Panc1 (cell line): ENCODE measurements at regions not wholly inside any gene's neighbourhood (a gene's known extent, or its start where the extent isn't known, plus 50 kb on each side); places are given as distances from the start of the nearest gene placed in this dataset.

ENCODE experiments used
- ATAC-seq: fragments of 200-7000 bp; cut with Tn5 transposase; 2 replicates; pipeline ENCODE4 v1.9.1; 2020; ENCODE audit warnings: mild to moderate bottlenecking, moderate library complexity
- BruUV-seq: library from RNA; stranded (reverse); fragments of 400-500 nt; replicated peaks from 2 replicates; lab custom pipeline; 2021; lab: Mats Ljungman, UMichigan
- CTCF ChIA-PET: fragments of 300-600 bp; sonication (Branson Sonifier 250); formaldehyde crosslinking; loops from one replicate; lab custom pipeline; 2022; ENCODE audit warnings: antibody characterized with exemption; lab: Charles Lee
- POLR2A ChIA-PET: fragments of 300-600 bp; sonication (Branson Sonifier 250); formaldehyde crosslinking; loops from one replicate; lab custom pipeline; 2022; ENCODE audit warnings: antibody characterized with exemption; lab: Charles Lee
- DNase-seq: peaks from one replicate; pipeline ENCODE4 v3.0.0-alpha.2; 2010; ENCODE audit warnings: low read depth, low spot score
- H3K27ac ChIP-seq: 2 replicates; pipeline ENCODE4 v1.5.1; 2011; ENCODE audit warnings: mild to moderate bottlenecking, low read length, inconsistent platforms
- H3K27me3 ChIP-seq: fragments of 200-500 bp; sonication (Bioruptor generic); 2 replicates; pipeline ENCODE4 v1.6.0; 2014; ENCODE audit warnings: low read length, inconsistent platforms; ENCODE audit not compliant: control insufficient read depth, insufficient read depth
- H3K36me3 ChIP-seq: fragments of 200-500 bp; sonication (Bioruptor generic); 2 replicates; pipeline ENCODE4 v1.5.1; 2014; ENCODE audit warnings: inconsistent platforms, mild to moderate bottlenecking, low read length, moderate library complexity; ENCODE audit not compliant: control insufficient read depth, insufficient read depth
- H3K4me1 ChIP-seq: 2 replicates; pipeline ENCODE4 v1.5.1; 2011; ENCODE audit warnings: inconsistent platforms, mild to moderate bottlenecking, low read length, moderate library complexity; ENCODE audit not compliant: control insufficient read depth, insufficient read depth
- H3K4me3 ChIP-seq, 2 experiments: 2 replicates each; pipeline ENCODE4 v1.5.1; 2011 to 2012; ENCODE audit warnings: low read depth in 2 of 2, low read length in 2 of 2, mild to moderate bottlenecking in 2 of 2, inconsistent platforms in 1 of 2, moderate library complexity in 1 of 2
- H3K9me3 ChIP-seq: fragments of 200-500 bp; sonication (Bioruptor generic); 2 replicates; pipeline ENCODE4 v1.5.1; 2014; ENCODE audit warnings: low read depth, mild to moderate bottlenecking, inconsistent platforms, low read length, moderate library complexity; ENCODE audit not compliant: control insufficient read depth, insufficient read depth
- POLR2AphosphoS5 ChIP-seq: IDR thresholded peaks from 2 replicates; pipeline ENCODE4 v1.6.1; 2012; ENCODE audit warnings: mild to moderate bottlenecking, low read depth, low read length, moderate library complexity
- SIN3A ChIP-seq: IDR thresholded peaks from 2 replicates; pipeline ENCODE4 v1.6.1; 2012; ENCODE audit warnings: low read depth, mild to moderate bottlenecking, low read length, moderate library complexity, borderline replicate concordance; ENCODE audit not compliant: insufficient read depth
- TCF7L2 ChIP-seq: IDR thresholded peaks from 2 replicates; pipeline ENCODE4 v1.6.1; 2011; ENCODE audit warnings: mild to moderate bottlenecking, low read depth, low read length, inconsistent platforms
- in situ Hi-C: cut with HindIII; loops from 2 replicates; pipeline ENCODE4 v1.10.0; 2016; ENCODE audit warnings: low sequenced_read_pairs, low pct_unique_long_range_greater_than_20kb
- intact Hi-C: fragments of 100-400 bp; cut with micrococcal nuclease; formaldehyde crosslinking; loops from one replicate; pipeline ENCODE4 v1.10.0; 2022; ENCODE audit not compliant: unreplicated experiment
- TF ChIP-seq, protein P1 (sequence below): fragments of 450-650 bp; IDR thresholded peaks from 2 replicates; pipeline ENCODE4 v1.5.1; 2017; ENCODE audit warnings: mild to moderate bottlenecking
- TF ChIP-seq, protein P2 (sequence below), 2 experiments: IDR thresholded peaks; 2 replicates each; pipeline ENCODE4 v1.6.1; 2011 to 2012; ENCODE audit warnings: low read depth in 2 of 2, control low read depth in 1 of 2, low read length in 1 of 2, mild to moderate bottlenecking in 1 of 2, moderate library complexity in 1 of 2; ENCODE audit not compliant: insufficient read depth in 1 of 2

DNA sequence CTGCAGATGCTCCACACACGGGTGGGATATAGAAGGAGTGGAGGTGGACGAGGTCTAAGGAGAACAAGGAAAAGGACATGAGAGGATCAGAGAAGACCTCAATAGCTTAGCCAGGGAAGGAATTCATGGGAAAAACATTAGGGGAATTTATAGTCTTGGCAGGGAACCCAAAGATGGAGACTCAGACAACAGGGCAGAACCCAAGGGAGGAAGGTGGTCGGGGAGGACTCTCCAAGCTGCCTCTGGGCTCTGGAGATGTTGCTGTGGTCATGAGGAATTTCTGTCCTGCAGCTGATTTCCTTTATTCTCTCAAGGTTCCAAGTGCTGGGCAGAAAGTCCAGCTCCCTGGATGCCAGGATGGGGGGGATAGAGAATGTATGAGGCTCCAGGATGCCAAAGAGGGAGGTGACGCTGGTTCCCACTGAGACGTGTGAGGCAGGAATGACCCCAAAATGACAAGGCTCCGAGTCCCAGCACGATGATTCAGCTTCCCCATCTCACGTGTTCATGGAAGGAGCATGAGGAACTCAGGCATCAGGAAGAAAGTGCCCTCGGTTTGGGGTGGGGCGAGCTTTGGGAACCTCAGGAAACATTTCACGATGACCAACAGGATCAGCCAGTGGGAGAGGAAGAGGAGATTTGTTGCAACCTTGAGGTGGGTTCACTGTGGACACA lies 57.0 kb upstream of the PPP2R3B start:
- DNase-seq = no peak
- H3K27me3 ChIP-seq = no peaks in the 10 kb centered on the region
- no peaks in the 10 kb centered on the region for H3K36me3 ChIP-seq
- no TSS peak for BruUV-seq
- no peaks in the 10 kb centered on the region for H3K9me3 ChIP-seq
- no peak overlapping the region for H3K4me3 ChIP-seq
- no peak overlapping the region for H3K27ac ChIP-seq
- no peak for ATAC-seq
- POLR2A ChIA-PET = no interaction called here
- CTCF ChIA-PET = no interaction called here
- in situ Hi-C loops (no loop called here), intact Hi-C loops (no loop called here)
- no peak for TF ChIP-seq SIN3A
- no peak for TF ChIP-seq TCF7L2
- TF ChIP-seq, protein P1, sequence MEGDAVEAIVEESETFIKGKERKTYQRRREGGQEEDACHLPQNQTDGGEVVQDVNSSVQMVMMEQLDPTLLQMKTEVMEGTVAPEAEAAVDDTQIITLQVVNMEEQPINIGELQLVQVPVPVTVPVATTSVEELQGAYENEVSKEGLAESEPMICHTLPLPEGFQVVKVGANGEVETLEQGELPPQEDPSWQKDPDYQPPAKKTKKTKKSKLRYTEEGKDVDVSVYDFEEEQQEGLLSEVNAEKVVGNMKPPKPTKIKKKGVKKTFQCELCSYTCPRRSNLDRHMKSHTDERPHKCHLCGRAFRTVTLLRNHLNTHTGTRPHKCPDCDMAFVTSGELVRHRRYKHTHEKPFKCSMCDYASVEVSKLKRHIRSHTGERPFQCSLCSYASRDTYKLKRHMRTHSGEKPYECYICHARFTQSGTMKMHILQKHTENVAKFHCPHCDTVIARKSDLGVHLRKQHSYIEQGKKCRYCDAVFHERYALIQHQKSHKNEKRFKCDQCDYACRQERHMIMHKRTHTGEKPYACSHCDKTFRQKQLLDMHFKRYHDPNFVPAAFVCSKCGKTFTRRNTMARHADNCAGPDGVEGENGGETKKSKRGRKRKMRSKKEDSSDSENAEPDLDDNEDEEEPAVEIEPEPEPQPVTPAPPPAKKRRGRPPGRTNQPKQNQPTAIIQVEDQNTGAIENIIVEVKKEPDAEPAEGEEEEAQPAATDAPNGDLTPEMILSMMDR = no peak
- TF ChIP-seq, protein P2, sequence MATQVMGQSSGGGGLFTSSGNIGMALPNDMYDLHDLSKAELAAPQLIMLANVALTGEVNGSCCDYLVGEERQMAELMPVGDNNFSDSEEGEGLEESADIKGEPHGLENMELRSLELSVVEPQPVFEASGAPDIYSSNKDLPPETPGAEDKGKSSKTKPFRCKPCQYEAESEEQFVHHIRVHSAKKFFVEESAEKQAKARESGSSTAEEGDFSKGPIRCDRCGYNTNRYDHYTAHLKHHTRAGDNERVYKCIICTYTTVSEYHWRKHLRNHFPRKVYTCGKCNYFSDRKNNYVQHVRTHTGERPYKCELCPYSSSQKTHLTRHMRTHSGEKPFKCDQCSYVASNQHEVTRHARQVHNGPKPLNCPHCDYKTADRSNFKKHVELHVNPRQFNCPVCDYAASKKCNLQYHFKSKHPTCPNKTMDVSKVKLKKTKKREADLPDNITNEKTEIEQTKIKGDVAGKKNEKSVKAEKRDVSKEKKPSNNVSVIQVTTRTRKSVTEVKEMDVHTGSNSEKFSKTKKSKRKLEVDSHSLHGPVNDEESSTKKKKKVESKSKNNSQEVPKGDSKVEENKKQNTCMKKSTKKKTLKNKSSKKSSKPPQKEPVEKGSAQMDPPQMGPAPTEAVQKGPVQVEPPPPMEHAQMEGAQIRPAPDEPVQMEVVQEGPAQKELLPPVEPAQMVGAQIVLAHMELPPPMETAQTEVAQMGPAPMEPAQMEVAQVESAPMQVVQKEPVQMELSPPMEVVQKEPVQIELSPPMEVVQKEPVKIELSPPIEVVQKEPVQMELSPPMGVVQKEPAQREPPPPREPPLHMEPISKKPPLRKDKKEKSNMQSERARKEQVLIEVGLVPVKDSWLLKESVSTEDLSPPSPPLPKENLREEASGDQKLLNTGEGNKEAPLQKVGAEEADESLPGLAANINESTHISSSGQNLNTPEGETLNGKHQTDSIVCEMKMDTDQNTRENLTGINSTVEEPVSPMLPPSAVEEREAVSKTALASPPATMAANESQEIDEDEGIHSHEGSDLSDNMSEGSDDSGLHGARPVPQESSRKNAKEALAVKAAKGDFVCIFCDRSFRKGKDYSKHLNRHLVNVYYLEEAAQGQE (IDR thresholded peaks at IDR 0.05; ENCODE audit: insufficient read depth in 1 of 2, low read depth in 2 of 2, low read length in 1 of 2) = no peak
- TF ChIP-seq POLR2AphosphoS5 = no peak
- no peaks in the 10 kb centered on the region for H3K4me1 ChIP-seq

DNA sequence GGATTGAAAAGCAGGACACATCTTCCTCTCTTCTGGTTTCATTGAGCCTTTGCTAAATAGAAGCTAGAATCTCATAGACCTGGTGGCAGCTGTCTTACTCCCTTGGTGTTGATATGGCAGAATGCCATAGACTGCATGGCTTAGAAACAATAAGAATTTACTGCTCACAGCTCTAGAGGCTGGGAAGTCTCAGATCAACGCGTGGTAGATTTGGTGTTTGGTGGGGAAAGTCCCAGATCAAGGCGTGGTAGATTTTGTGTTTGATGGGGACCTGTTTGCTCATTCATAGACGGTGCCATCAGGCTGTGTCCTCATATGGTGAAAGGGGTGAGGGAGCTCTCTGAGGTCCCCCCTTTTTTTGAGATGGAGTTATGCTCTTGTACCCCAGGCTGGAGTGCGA lies 57.6 kb upstream of the PPP2R3B start:
- no peak overlapping the region for H3K27ac ChIP-seq
- intact Hi-C loops = no loop called here
- no peak for DNase-seq

DNA sequence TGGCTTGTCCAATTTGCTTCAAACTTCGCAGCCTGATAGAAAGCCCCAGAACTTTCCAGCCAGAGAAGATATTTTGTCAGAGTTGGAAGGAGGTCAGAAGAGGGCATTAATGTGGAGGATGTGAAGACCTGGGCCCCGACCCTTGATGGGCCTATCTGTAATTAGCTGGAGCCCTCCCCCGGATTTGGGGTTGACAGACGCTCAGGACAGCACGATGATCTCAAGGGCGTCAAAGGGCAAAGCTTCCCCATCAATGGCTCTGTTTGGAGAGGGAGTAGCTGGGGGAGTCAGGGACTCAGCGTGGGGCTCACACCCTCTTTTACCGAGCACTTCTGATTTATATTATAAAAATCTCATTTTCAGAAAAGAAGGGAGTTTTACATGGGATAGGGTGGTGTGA lies 59.0 kb upstream of the PPP2R3B start:
- no peak for ATAC-seq
- POLR2A ChIA-PET = no interaction called here
- no peak for DNase-seq
- Histone ChIP-seq H3K4me1 (no peaks in the 10 kb centered on the region), H3K27ac (no peak overlapping the region), H3K9me3 (no peaks in the 10 kb centered on the region), H3K36me3 (no peaks in the 10 kb centered on the region), H3K27me3 (no peaks in the 10 kb centered on the region), H3K4me3 (no peak overlapping the region)
- in situ Hi-C loops (no loop called here), intact Hi-C loops (no loop called here)
- BruUV-seq = no TSS peak
- TF ChIP-seq, protein P2 (IDR thresholded peaks at IDR 0.05; ENCODE audit: insufficient read depth in 1 of 2, low read depth in 2 of 2, low read length in 1 of 2) = no peak
- TF ChIP-seq, protein P1 = no peak
- TF ChIP-seq TCF7L2 (no peak), POLR2AphosphoS5 (no peak), SIN3A (no peak)
- CTCF ChIA-PET = no interaction called here

More for the DNA sequence above, 57.6 kb upstream of the PPP2R3B start:
- TF ChIP-seq SIN3A = no peak
- TF ChIP-seq POLR2AphosphoS5 = no peak
- POLR2A ChIA-PET = no interaction called here
- Histone ChIP-seq H3K27me3 (no peaks in the 10 kb centered on the region), H3K4me3 (no peak overlapping the region), H3K9me3 (no peaks in the 10 kb centered on the region), H3K4me1 (no peaks in the 10 kb centered on the region), H3K36me3 (no peaks in the 10 kb centered on the region)
- no TSS peak for BruUV-seq
- CTCF ChIA-PET = no interaction called here
- in situ Hi-C loops = no loop called here
- no peak for ATAC-seq
